Upper lobe of left lung (tissue), 6 donors: ENCODE measurements at regions not wholly inside any gene's neighbourhood (a gene's known extent, or its start where the extent isn't known, plus 50 kb on each side); places are given as distances from the start of the nearest gene placed in this dataset.

Experiments used
- ATAC-seq, 2 donors: fragments of 200-7000 bp; cut with Tn5 transposase; one replicate each; pipeline ENCODE4 v1.9.1; 2022; ENCODE audit warnings: mild to moderate bottlenecking in 2 of 2, moderate library complexity in 2 of 2; ENCODE audit not compliant: low FRiP score in 2 of 2
- DNase-seq, 2 donors: peaks; one replicate each; pipeline ENCODE4 v3.0.0-alpha.2; 2019 to 2020
- H3K27ac ChIP-seq, 4 donors: fragments of 200-600 bp; sonication (generic); one replicate each; pipeline ENCODE4 v1.5.1; 2016 to 2019
- H3K27me3 ChIP-seq, 4 donors: fragments of 200-600 bp; sonication (generic); one replicate each; pipeline ENCODE4 v1.5.1; 2017 to 2019
- H3K36me3 ChIP-seq, 4 donors: fragments of 200-600 bp; sonication (generic); one replicate each; pipeline ENCODE4 v1.5.1; 2016 to 2019
- H3K4me1 ChIP-seq, 4 donors: fragments of 200-600 bp; sonication (generic); one replicate each; pipeline ENCODE4 v1.5.1; 2018 to 2019
- H3K4me3 ChIP-seq, 4 donors: fragments of 200-600 bp; sonication (generic); one replicate each; pipeline ENCODE4 v1.5.1; 2017 to 2019; ENCODE audit warnings: mild to moderate bottlenecking in 2 of 4, moderate library complexity in 1 of 4
- H3K9me3 ChIP-seq, 4 donors: fragments of 200-600 bp; sonication (generic); one replicate each; pipeline ENCODE4 v1.5.1; 2018 to 2019
- CTCF ChIP-seq, 6 experiments: fragments of 450-650 bp in 4 of 6; fragments of 200-600 bp in 2 of 6; sonication (generic) in 2 of 6; IDR thresholded peaks; one replicate each; pipeline ENCODE4 v1.5.1; 2016 to 2019; ENCODE audit warnings: antibody characterized with exemption in 6 of 6
- EP300 ChIP-seq, 4 donors: sonication (generic); formaldehyde crosslinking; IDR thresholded peaks; one replicate each; pipeline ENCODE4 v1.5.1; 2017; ENCODE audit warnings: antibody characterized with exemption in 4 of 4, control low read depth in 2 of 4
- POLR2A ChIP-seq, 4 donors: fragments of 450-650 bp; IDR thresholded peaks; one replicate each; pipeline ENCODE4 v1.5.1; 2016 to 2017; ENCODE audit warnings: antibody characterized with exemption in 4 of 4, mild to moderate bottlenecking in 2 of 4
- POLR2AphosphoS5 ChIP-seq, 2 donors: sonication (generic); formaldehyde crosslinking; IDR thresholded peaks; one replicate each; pipeline ENCODE4 v1.5.1; 2017; ENCODE audit warnings: antibody characterized with exemption in 2 of 2
- WGBS, 2 donors: methylation state at CpG; one replicate each; pipeline ENCODE4 v1.1.5; 2017 to 2018; 5-methylcytosine and 5-hydroxymethylcytosine counted together
- donor health status: DM: no; HTN: no; CAD: no; lungs with moderate emphysema.
- donor health status: DM: no; HTN: yes; CAD: no; lungs with severe emphysema.

- no peak overlapping the region for H3K27ac ChIP-seq
- no peak overlapping the region for H3K4me3 ChIP-seq
- no peaks in the 10 kb centered on the region for H3K4me1 ChIP-seq
- TF ChIP-seq CTCF (IDR thresholded peaks at IDR 0.05) = no peak
- TF ChIP-seq POLR2AphosphoS5 (IDR thresholded peaks at IDR 0.05) = no peak
- no peak for TF ChIP-seq POLR2A (IDR thresholded peaks at IDR 0.05)
- no peak for TF ChIP-seq EP300 (IDR thresholded peaks at IDR 0.05)
- H3K27me3 ChIP-seq = no peaks in the 10 kb centered on the region
- H3K36me3 ChIP-seq = no peaks in the 10 kb centered on the region
- DNase-seq (no peak), ATAC-seq (no peak)
- WGBS, 2 donors = 77 to 88% methylated on average over 4 of the region's 4 CpGs
- peaks cover 0 to 3% (median 0%) of the 10 kb centered on the region in 4 donors for H3K9me3 ChIP-seq
These were observed 380.6 kb upstream of the VSTM2A start for GRCh38 chr7:54161621-54162020.

- Histone ChIP-seq H3K27me3 (no peaks in the 10 kb centered on the region), H3K27ac (no peak overlapping the region), H3K4me3 (no peak overlapping the region), H3K4me1 (no peaks in the 10 kb centered on the region), H3K36me3 (no peaks in the 10 kb centered on the region), H3K9me3 (peaks cover 0 to 3% (median 0%) of the 10 kb centered on the region in 4 donors)
- DNase-seq (no peak), ATAC-seq (no peak)
- TF ChIP-seq CTCF (IDR thresholded peaks at IDR 0.05) (no peak), EP300 (IDR thresholded peaks at IDR 0.05) (no peak), POLR2AphosphoS5 (IDR thresholded peaks at IDR 0.05) (no peak), POLR2A (IDR thresholded peaks at IDR 0.05) (no peak)
- WGBS, 2 donors = 71 to 77% methylated on average over 4 of the region's 4 CpGs
These were observed 375.8 kb upstream of the VSTM2A start for GRCh38 chr7:54166419-54166818.

- no peak overlapping the region for H3K4me3 ChIP-seq
- ATAC-seq (no peak), DNase-seq (no peak)
- no peak for TF ChIP-seq CTCF (IDR thresholded peaks at IDR 0.05)
- no peak for TF ChIP-seq POLR2AphosphoS5 (IDR thresholded peaks at IDR 0.05)
- WGBS, 2 donors = 71 to 78% methylated on average over 3 of the region's 3 CpGs
- no peaks in the 10 kb centered on the region for H3K9me3 ChIP-seq
- H3K27ac ChIP-seq = no peak overlapping the region
- no peaks in the 10 kb centered on the region for H3K4me1 ChIP-seq
- no peaks in the 10 kb centered on the region for H3K36me3 ChIP-seq
- H3K27me3 ChIP-seq = no peaks in the 10 kb centered on the region
These were observed 362.7 kb upstream of the VSTM2A start for GRCh38 chr7:54179321-54180029.

GRCh38 chr7:54180796-54181195, 361.4 kb upstream of the VSTM2A start:
- H3K27me3 ChIP-seq = no peaks in the 10 kb centered on the region
- no peak overlapping the region for H3K27ac ChIP-seq
- no peaks in the 10 kb centered on the region for H3K4me1 ChIP-seq
- no peak for DNase-seq
- no peak overlapping the region for H3K4me3 ChIP-seq
- 81 to 96% methylated on average over 2 of the region's 2 CpGs for WGBS, 2 donors
- ATAC-seq = no peak
- H3K36me3 ChIP-seq = no peaks in the 10 kb centered on the region
- H3K9me3 ChIP-seq = no peaks in the 10 kb centered on the region
- TF ChIP-seq CTCF (IDR thresholded peaks at IDR 0.05) = no peak
- TF ChIP-seq POLR2A (IDR thresholded peaks at IDR 0.05) = no peak
- no peak for TF ChIP-seq POLR2AphosphoS5 (IDR thresholded peaks at IDR 0.05)
- TF ChIP-seq EP300 (IDR thresholded peaks at IDR 0.05) = no peak

- no peak for TF ChIP-seq POLR2AphosphoS5 (IDR thresholded peaks at IDR 0.05)
- no peak for TF ChIP-seq EP300 (IDR thresholded peaks at IDR 0.05)
- H3K4me1 ChIP-seq = no peaks in the 10 kb centered on the region
- no peaks in the 10 kb centered on the region for H3K9me3 ChIP-seq
- H3K27ac ChIP-seq = no peak overlapping the region
- ATAC-seq (no peak), DNase-seq (no peak)
- H3K36me3 ChIP-seq = no peaks in the 10 kb centered on the region
- WGBS, 2 donors = 37 to 47% methylated on average over 2 of the region's 2 CpGs
- no peaks in the 10 kb centered on the region for H3K27me3 ChIP-seq
- H3K4me3 ChIP-seq = no peak overlapping the region
These were observed 359.1 kb upstream of the VSTM2A start for GRCh38 chr7:54183055-54183454.
